ENCODE measurements at regions not wholly inside any gene's neighbourhood (a gene's known extent, or its start where the extent isn't known, plus 50 kb on each side); places are given as distances from the start of the nearest gene placed in this dataset.

- DNase-seq = no peak
Observed at GRCh38 chr12:86911973-86912372, 655.8 kb upstream of the MGAT4C start.

- DNase-seq = no peak
Observed at GRCh38 chr12:86903159-86903558, 647.0 kb upstream of the MGAT4C start.

GRCh38 chr12:86860776-86861175, 604.6 kb upstream of the MGAT4C start:
- no peak for DNase-seq

DNA sequence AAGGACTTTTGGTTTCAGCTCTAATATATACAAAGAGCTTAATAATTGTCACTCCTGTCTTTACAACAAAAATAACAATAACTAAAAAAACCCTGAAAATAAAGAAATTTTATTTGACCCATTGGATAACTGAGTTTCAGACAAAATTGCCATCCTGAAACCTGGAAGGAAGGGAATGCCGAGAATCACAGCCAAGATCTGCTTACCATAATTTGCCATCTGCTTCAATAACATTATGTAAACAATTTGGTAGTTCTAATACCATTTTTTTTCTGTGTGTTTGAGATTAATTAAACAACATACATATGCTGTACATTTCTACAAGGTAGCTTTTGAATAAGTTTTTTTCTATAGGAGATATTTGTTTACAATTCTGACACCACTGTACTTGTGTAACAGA, 596.3 kb upstream of the MGAT4C start:
- no peak for DNase-seq

DNA sequence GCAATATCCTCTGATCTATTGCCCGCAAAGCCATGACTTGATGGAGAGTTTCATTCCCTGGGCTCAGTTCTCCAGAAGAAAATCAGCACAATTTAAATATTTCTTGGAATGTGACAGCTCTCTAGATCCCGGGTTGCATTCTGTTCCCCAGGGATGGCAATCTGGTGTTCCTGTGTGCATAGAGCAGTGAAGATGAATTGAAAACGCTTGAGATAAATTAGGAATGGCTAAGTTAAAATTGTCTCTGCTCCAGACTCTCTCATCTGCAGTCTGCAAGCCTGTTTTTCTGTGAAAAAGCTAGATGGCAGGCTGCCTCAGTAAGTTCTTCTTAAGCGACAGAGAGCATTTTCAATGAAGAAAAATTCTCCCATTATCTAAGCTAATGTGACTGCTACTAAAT, 582.5 kb upstream of the MGAT4C start:
- DNase-seq = peak; percentile 0

DNA sequence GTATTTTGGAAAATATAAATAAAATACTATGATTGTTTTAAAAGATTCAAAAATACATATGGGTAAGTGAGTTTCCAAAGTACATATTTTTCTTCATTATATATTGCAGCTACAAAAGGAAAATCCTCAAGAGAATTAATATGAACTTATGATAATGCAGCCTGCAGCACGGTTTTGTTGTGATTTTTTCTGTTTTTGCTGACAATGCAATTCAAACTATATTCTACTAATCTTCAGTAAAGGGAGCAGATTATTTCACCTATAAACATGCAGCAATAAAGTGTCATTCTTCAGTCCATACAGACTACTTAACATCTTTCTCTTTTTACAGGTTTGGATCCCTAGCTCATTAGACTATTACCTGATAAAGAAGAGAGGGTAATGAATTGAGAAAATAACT, 582.1 kb upstream of the MGAT4C start:
- no peak for DNase-seq

DNA sequence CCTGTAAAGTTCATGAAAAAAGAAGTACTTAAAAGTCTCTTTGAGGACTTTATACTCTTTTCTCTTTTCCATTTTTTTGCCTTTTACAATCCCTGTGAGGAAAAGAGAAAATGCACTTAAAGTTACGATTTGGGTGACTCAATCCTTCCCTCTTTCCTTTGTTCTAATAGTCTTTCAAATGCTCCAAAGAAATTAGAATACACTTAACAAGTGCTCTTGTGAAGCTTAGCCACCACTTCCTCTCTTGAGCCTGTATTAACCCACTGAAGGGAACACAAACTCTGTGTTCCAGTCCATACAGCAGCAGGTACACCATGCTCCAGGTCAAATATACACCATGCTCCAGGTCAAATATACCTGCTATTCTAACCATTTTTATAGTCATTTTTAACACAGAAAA, 581.1 kb upstream of the MGAT4C start:
- no peak for DNase-seq

- DNase-seq = no peak
Observed at GRCh38 chr12:86834217-86834616, 578.0 kb upstream of the MGAT4C start.

GRCh38 chr12:86827409-86827808, 571.2 kb upstream of the MGAT4C start:
- DNase-seq = no peak

- DNase-seq = no peak
Observed at GRCh38 chr12:86826051-86826450, 569.9 kb upstream of the MGAT4C start.

GRCh38 chr12:86801439-86801838, 545.2 kb upstream of the MGAT4C start:
- DNase-seq = no peak

- DNase-seq = no peak
Observed at GRCh38 chr12:86799616-86800015, 543.4 kb upstream of the MGAT4C start.

- DNase-seq = no peak
Observed at GRCh38 chr12:86796550-86796949, 540.4 kb upstream of the MGAT4C start.

GRCh38 chr12:86788661-86789060, 532.5 kb upstream of the MGAT4C start:
- DNase-seq = no peak

- DNase-seq = no peak
Observed at GRCh38 chr12:86787419-86787818, 531.2 kb upstream of the MGAT4C start.

DNA sequence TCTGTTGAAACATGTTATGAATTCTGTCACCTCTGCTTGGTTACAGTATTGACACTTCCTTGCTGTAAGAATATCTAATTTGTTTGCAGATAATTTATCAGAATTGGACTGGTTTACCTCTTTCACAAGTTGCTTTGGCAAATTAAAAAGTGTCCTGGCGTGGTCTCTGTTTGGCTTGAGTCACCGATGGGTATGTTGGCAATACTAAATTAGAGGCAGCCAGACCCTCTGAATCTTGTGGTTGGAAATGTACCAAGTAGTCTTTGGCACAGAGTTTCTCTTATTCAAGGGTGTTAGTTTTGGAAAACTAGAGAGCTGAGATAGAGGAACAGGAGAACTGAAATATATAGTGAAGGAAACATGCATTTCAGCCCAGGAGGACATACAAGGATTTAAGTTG, 521.1 kb upstream of the MGAT4C start:
- DNase-seq = no peak

GRCh38 chr12:86774841-86775388, 518.7 kb upstream of the MGAT4C start:
- peak; percentile 5 for DNase-seq

DNA sequence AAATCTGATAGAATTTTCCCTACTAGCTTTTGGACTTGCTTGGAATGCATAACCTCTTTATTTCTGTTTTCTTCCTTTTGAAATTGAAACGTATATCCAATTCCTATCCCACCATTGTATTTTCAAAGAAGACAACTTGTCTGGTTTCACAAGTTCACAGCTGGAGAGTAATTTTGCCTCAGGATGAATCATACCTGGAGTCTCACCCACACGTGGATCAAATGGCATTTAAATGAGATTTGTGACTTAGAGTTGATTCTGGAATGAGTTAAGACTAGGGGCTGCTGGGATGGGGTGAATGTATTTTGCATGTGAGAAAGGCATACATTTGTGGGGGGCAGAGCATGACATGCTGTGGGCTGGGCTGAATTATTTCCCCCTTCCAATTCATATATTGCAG, 516.5 kb upstream of the MGAT4C start:
- peak; percentile 12 for DNase-seq

DNA sequence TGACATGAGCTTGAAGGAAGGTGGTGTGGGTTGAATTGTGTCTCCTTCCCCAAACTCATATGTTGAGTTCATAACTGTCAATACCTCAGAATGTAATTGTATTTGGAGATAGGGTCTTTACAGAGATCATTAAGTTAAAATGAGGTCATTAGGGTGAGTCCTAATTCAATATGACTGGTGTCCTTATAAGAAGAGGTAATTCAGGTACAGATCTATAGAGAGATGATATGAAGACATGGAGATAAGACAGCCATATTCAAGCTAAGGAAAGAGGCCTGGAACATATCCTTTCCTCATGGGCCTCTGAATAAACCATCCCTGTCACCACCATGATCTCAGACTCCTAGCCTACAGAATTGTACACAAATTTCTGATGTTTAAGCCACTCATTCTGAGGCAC, 514.7 kb upstream of the MGAT4C start:
- DNase-seq = no peak

DNA sequence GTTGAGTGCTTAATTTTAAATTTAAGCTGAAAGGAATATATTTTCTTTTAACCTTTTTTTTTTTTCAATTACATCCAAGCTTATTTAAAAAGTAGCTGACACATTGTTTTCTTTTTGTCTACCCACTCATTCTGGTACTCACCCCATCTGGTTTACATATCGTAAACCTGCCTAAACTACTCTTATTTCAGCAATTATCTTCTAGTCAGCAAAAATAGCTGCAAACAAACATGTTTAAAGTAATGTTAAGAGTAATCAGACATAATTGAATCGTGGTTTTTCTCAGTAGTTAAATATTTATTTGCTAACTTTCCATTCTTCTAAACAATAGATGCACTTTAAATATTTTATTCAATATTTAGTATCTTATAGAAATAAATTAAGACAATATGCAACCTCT, 492.7 kb upstream of the MGAT4C start:
- no peak for DNase-seq

GRCh38 chr12:86744547-86745212, 488.5 kb upstream of the MGAT4C start:
- no peak for DNase-seq

- no peak for DNase-seq
Observed at GRCh38 chr12:86743875-86744536, 487.8 kb upstream of the MGAT4C start.

GRCh38 chr12:86741531-86741930, 485.3 kb upstream of the MGAT4C start:
- no peak for DNase-seq

DNA sequence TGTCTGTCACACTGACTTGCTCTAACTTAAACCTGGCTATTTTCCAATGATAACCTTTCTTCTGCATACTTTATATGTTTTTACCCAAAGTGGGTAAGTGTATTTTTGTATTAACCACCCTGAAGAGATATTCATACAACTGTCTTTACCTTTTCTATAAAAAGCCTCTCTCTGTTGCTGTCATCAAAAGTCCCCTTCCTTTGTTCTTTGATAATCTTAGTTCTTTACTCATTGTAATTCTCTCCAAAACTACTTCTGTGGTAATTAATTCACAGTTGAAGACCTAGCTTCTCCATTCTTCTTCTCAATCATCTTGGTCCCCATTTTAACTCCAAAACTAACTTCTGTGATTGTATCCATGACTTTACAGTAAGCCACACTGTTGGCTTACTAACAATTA, 479.7 kb upstream of the MGAT4C start:
- no peak for DNase-seq
